Omental fat pad (tissue), 3 donors: ENCODE measurements at regions not wholly inside any gene's neighbourhood (a gene's known extent, or its start where the extent isn't known, plus 50 kb on each side); places are given as distances from the start of the nearest gene placed in this dataset.

Source experiments
- ATAC-seq: fragments of 150-250 bp; one replicate; pipeline ENCODE4 v1.9.1; 2016; ENCODE audit warnings: mild to moderate bottlenecking, moderate library complexity; ENCODE audit not compliant: low FRiP score
- DNase-seq: peaks from one replicate; pipeline ENCODE4 v3.0.0-alpha.2; 2019; ENCODE audit warnings: low spot score
- CTCF ChIP-seq, 3 donors: fragments of 450-650 bp; IDR thresholded peaks; one replicate each; pipeline ENCODE4 v1.5.1; 2016 to 2017; ENCODE audit warnings: antibody characterized with exemption in 3 of 3, mild to moderate bottlenecking in 3 of 3, moderate library complexity in 2 of 3

- no peak for ATAC-seq
- no peak for TF ChIP-seq CTCF (IDR thresholded peaks at IDR 0.05)
- DNase-seq, result no peak
These were observed 89.2 kb upstream of the STMND1 start for GRCh38 chr6:17012421-17013225.

- DNase-seq, result no peak
- no peak for ATAC-seq
- TF ChIP-seq CTCF (IDR thresholded peaks at IDR 0.05), result no peak
These were observed 89.9 kb upstream of the STMND1 start for GRCh38 chr6:17011985-17012384.

- ATAC-seq, result no peak
- no peak for TF ChIP-seq CTCF (IDR thresholded peaks at IDR 0.05)
- DNase-seq, result no peak
These were observed 94.1 kb upstream of the STMND1 start for GRCh38 chr6:17007749-17008148.

GRCh38 chr6:17006543-17006942, 95.3 kb upstream of the STMND1 start:
- ATAC-seq (no peak), DNase-seq (no peak)
- TF ChIP-seq CTCF (IDR thresholded peaks at IDR 0.05), result no peak

- no peak for TF ChIP-seq CTCF (IDR thresholded peaks at IDR 0.05)
- no peak for DNase-seq
- ATAC-seq, result peak; percentile 55
These were observed 97.6 kb upstream of the STMND1 start for GRCh38 chr6:17004269-17004668.

- no peak for ATAC-seq
These were observed 99.7 kb upstream of the STMND1 start for GRCh38 chr6:17002123-17002522.

More at GRCh38 chr6:17002123-17002522, 99.7 kb upstream of the STMND1 start:
- DNase-seq, result no peak
- no peak for TF ChIP-seq CTCF (IDR thresholded peaks at IDR 0.05)
